ENCODE measurements at regions not wholly inside any gene's neighbourhood (a gene's known extent, or its start where the extent isn't known, plus 50 kb on each side); places are given as distances from the start of the nearest gene placed in this dataset.

DNA sequence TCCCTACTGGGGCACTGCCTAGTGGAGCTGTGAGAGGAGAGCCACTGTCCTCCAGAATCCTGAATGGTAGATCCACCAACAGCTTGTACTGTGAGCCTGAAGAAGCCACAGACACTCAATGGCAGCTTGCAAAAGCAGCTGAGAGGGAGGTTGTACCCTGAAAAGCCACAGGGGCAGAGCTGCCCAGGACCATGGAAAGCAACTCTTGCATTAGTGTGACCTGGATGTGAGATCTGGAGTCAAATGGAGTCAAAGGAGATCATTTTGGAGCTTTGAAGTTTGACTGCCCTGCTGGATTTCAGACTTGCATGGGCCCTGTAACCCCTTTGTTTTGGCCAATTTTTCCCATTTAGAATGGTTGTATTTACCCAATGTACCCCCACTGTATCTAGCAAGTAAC is 871.4 kb upstream of the PRMT6 start:
- Histone ChIP-seq H2AFZ (ENCODE audit: low read length) (no peak overlapping the region), H3K27ac (ENCODE audit: insufficient read length, low read depth, low read length) (no peak overlapping the region), H4K8ac (replicated peaks; ENCODE audit: insufficient read length, low read depth, low read length) (no peak overlapping the region), H3K79me2 (ENCODE audit: insufficient read depth, low read length) (no peaks in the 10 kb centered on the region), H2BK12ac (ENCODE audit: insufficient read length, low read depth, low read length) (no peak overlapping the region), H2BK15ac (ENCODE audit: low read depth, low read length) (no peak overlapping the region), H3K9ac (ENCODE audit: extremely low read depth, insufficient read length, low read length) (no peak overlapping the region), H2BK5ac (ENCODE audit: insufficient read length, low read length) (no peak overlapping the region), H3K4ac (ENCODE audit: low read depth, low read length) (no peak overlapping the region), H3K9me3 (ENCODE audit: control insufficient read depth, low read depth, low read length) (no peaks in the 10 kb centered on the region), H4K5ac (ENCODE audit: insufficient read length, low read depth, low read length) (no peak overlapping the region), H3K18ac (ENCODE audit: insufficient read length, low read depth, low read length) (no peak overlapping the region), H3K27me3 (ENCODE audit: insufficient read depth, low read length) (no peaks in the 10 kb centered on the region), H3K23ac (ENCODE audit: insufficient read length, low read depth, low read length) (no peak overlapping the region), H3K23me2 (ENCODE audit: insufficient read length, low read depth, low read length, poor library complexity, severe bottlenecking) (no peaks in the 10 kb centered on the region), H3K4me2 (ENCODE audit: insufficient read depth, insufficient read length, low read length) (no peak overlapping the region), H2AK5ac (ENCODE audit: insufficient read length, low read length) (no peak overlapping the region), H3K14ac (ENCODE audit: insufficient read depth, low read length) (no peak overlapping the region), H3K56ac (ENCODE audit: insufficient read length, low read depth, low read length) (no peak overlapping the region), H4K20me1 (ENCODE audit: control insufficient read depth, insufficient read depth, insufficient read length) (no peaks in the 10 kb centered on the region), H3T11ph (ENCODE audit: low read length) (no peak overlapping the region), H3K79me1 (ENCODE audit: insufficient read depth, low read depth, low read length, poor library complexity, severe bottlenecking) (no peaks in the 10 kb centered on the region), H2BK120ac (ENCODE audit: low read depth, low read length, poor library complexity, severe bottlenecking) (no peak overlapping the region), H2BK20ac (ENCODE audit: low read depth, low read length, poor library complexity, severe bottlenecking) (no peak overlapping the region), H4K91ac (ENCODE audit: insufficient read length, low read depth, low read length) (no peak overlapping the region), H3K4me1 (ENCODE audit: insufficient read depth, low read length) (no peaks in the 10 kb centered on the region)
- Mint-ChIP-seq H3K4me1 (no peaks in the 10 kb centered on the region), H3K27ac (no peak overlapping the region), H3K27me3 (ENCODE audit: low read depth) (no peaks in the 10 kb centered on the region), H3K36me3 (ENCODE audit: insufficient read depth in 1 of 3, low read depth in 3 of 3) (peaks cover 0 to 7% (median 7%) of the 10 kb centered on the region in 3 experiments; a peak in 5 of 7 replicates), H3K9me3 (peaks cover 17 to 25% of the 10 kb centered on the region in 2 experiments), H3K4me3 (no peak overlapping the region)
- DNase-seq = no peak
- TF ChIP-seq, protein P1, sequence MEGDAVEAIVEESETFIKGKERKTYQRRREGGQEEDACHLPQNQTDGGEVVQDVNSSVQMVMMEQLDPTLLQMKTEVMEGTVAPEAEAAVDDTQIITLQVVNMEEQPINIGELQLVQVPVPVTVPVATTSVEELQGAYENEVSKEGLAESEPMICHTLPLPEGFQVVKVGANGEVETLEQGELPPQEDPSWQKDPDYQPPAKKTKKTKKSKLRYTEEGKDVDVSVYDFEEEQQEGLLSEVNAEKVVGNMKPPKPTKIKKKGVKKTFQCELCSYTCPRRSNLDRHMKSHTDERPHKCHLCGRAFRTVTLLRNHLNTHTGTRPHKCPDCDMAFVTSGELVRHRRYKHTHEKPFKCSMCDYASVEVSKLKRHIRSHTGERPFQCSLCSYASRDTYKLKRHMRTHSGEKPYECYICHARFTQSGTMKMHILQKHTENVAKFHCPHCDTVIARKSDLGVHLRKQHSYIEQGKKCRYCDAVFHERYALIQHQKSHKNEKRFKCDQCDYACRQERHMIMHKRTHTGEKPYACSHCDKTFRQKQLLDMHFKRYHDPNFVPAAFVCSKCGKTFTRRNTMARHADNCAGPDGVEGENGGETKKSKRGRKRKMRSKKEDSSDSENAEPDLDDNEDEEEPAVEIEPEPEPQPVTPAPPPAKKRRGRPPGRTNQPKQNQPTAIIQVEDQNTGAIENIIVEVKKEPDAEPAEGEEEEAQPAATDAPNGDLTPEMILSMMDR (conservative IDR thresholded peaks at IDR 0.05) = no peak

Measured in H9 (cell line).